T-cell (primary cell): ENCODE measurements at regions not wholly inside any gene's neighbourhood (a gene's known extent, or its start where the extent isn't known, plus 50 kb on each side); places are given as distances from the start of the nearest gene placed in this dataset.

ENCODE experiments used
- ATAC-seq, 4 experiments: fragments of 200-7000 bp in 3 of 4; fragments of 150-1000 bp in 1 of 4; cut with Tn5 transposase; replicated peaks in 1 of 4; 1 replicate in 3 of 4; 2 replicates in 1 of 4; pipeline ENCODE4 v1.10.0; 2021; ENCODE audit warnings: moderate library complexity in 3 of 4, mild to moderate bottlenecking in 2 of 4, moderate number of reproducible peaks in 1 of 4
- CTCF ChIA-PET, 2 donors: fragments of 300-600 bp; sonication (Branson Sonifier 250); formaldehyde crosslinking; loops; one replicate each; lab custom pipeline; 2022; ENCODE audit warnings: antibody characterized with exemption in 2 of 2; lab: Charles Lee
- POLR2A ChIA-PET, 2 donors: fragments of 300-600 bp; sonication (Branson Sonifier 250); formaldehyde crosslinking; loops; one replicate each; lab custom pipeline; 2022; ENCODE audit warnings: antibody characterized with exemption in 2 of 2; lab: Charles Lee
- DNase-seq, 35 experiments: peaks; one replicate each; pipeline versions ENCODE4 v3.0.0 to v3.0.0-alpha.2; 2013 to 2023
- H3K27ac ChIP-seq: one replicate; pipeline ENCODE4 v1.5.1; 2013; ENCODE audit warnings: low read length
- H3K27me3 ChIP-seq, 2 experiments: replicated peaks in 1 of 2; 1 replicate in 1 of 2; 2 replicates in 1 of 2; pipeline versions ENCODE4 v1.6.1 to v1.7.0; 2013; ENCODE audit warnings: low read length in 1 of 2, mixed read lengths in 1 of 2; ENCODE audit not compliant: control insufficient read depth in 2 of 2, insufficient read depth in 2 of 2; ENCODE audit errors: extremely low read depth in 1 of 2
- H3K36me3 ChIP-seq, 2 donors: 1 replicate in 1 of 2; 2 replicates in 1 of 2; pipeline versions ENCODE4 v1.6.1 to v1.7.0; 2013; ENCODE audit warnings: low read length in 1 of 2; ENCODE audit not compliant: control insufficient read depth in 2 of 2, insufficient read depth in 1 of 2; ENCODE audit errors: extremely low read depth in 1 of 2
- H3K4me1 ChIP-seq, 2 experiments: 1 replicate in 1 of 2; 2 replicates in 1 of 2; pipeline versions ENCODE4 v1.6.1 to v1.7.0; 2013; ENCODE audit warnings: low read length in 2 of 2, mixed read lengths in 1 of 2; ENCODE audit not compliant: insufficient read depth in 2 of 2, control insufficient read depth in 1 of 2; ENCODE audit errors: extremely low read depth in 1 of 2
- H3K4me3 ChIP-seq, 2 donors: 1 replicate in 1 of 2; 2 replicates in 1 of 2; pipeline versions ENCODE4 v1.5.1 to v1.7.0; 2013; ENCODE audit warnings: mild to moderate bottlenecking in 2 of 2, low read length in 1 of 2, moderate library complexity in 1 of 2; ENCODE audit not compliant: control insufficient read depth in 1 of 2; ENCODE audit errors: extremely low read depth in 1 of 2
- H3K9me3 ChIP-seq: 2 replicates; pipeline ENCODE4 v1.7.0; 2013
- H3K27ac Mint-ChIP-seq, 2 donors: one replicate each; pipeline ENCODE4 v1.8.0; 2020 to 2021; ENCODE audit warnings: mild to moderate bottlenecking in 2 of 2, mixed read lengths in 2 of 2
- H3K27me3 Mint-ChIP-seq, 2 donors: one replicate each; pipeline ENCODE4 v1.8.0; 2021 to 2022; ENCODE audit warnings: mixed read lengths in 2 of 2
- H3K36me3 Mint-ChIP-seq: one replicate; pipeline ENCODE4 v1.8.0; 2021; ENCODE audit warnings: mixed read lengths
- H3K4me1 Mint-ChIP-seq, 3 donors: one replicate each; pipeline ENCODE4 v1.8.0; 2020 to 2022; ENCODE audit warnings: mixed read lengths in 3 of 3, mild to moderate bottlenecking in 1 of 3
- H3K4me3 Mint-ChIP-seq, 3 donors: one replicate each; pipeline ENCODE4 v1.8.0; 2020 to 2022; ENCODE audit warnings: mild to moderate bottlenecking in 3 of 3, mixed read lengths in 3 of 3, moderate library complexity in 3 of 3
- H3K9me3 Mint-ChIP-seq, 3 donors: one replicate each; pipeline ENCODE4 v1.8.0; 2020 to 2022; ENCODE audit warnings: mixed read lengths in 3 of 3
- WGBS: methylation state at CpG from one replicate; pipeline ENCODE4 v1.1.5; 2013; ENCODE audit warnings: missing lambda C conversion rate; ENCODE audit not compliant: insufficient coverage; 5-methylcytosine and 5-hydroxymethylcytosine counted together

- CTCF ChIA-PET, result no interaction called here
- H3K36me3 Mint-ChIP-seq, result no peaks in the 10 kb centered on the region
Observed at GRCh38 chr15:62454567-62455172, 289.6 kb upstream of the C2CD4B start.

GRCh38 chr15:62455441-62455921 lies 290.4 kb upstream of the C2CD4B start:
- no peak overlapping the region for H3K27ac Mint-ChIP-seq
- H3K9me3 Mint-ChIP-seq, result no peaks in the 10 kb centered on the region
- no peaks in the 10 kb centered on the region for H3K9me3 ChIP-seq
- no peaks in the 10 kb centered on the region for H3K36me3 Mint-ChIP-seq
- DNase-seq (no peak), ATAC-seq (no peak)
- H3K4me3 ChIP-seq, result no peak overlapping the region
- H3K27me3 Mint-ChIP-seq, result no peaks in the 10 kb centered on the region
- WGBS, result 88% methylated on average over 10 of the region's 12 CpGs
- ChIA-PET POLR2A (no interaction called here), CTCF (no interaction called here)
- no peaks in the 10 kb centered on the region for H3K4me1 ChIP-seq
- no peaks in the 10 kb centered on the region for H3K4me1 Mint-ChIP-seq
- H3K27me3 ChIP-seq, result peaks cover 0 to 5% of the 10 kb centered on the region in 2 experiments
- no peak overlapping the region for H3K4me3 Mint-ChIP-seq
- H3K27ac ChIP-seq, result no peak overlapping the region
- no peaks in the 10 kb centered on the region for H3K36me3 ChIP-seq

More at GRCh38 chr15:62454567-62455172, 289.6 kb upstream of the C2CD4B start:
- H3K27ac Mint-ChIP-seq, result no peak overlapping the region
- H3K27me3 Mint-ChIP-seq, result peaks cover 0 to 4% of the 10 kb centered on the region in 2 donors
- H3K4me1 Mint-ChIP-seq, result no peaks in the 10 kb centered on the region
- Histone ChIP-seq H3K27me3 (peaks cover 0 to 5% of the 10 kb centered on the region in 2 experiments), H3K9me3 (no peaks in the 10 kb centered on the region), H3K4me3 (no peak overlapping the region), H3K36me3 (no peaks in the 10 kb centered on the region), H3K4me1 (no peaks in the 10 kb centered on the region), H3K27ac (no peak overlapping the region)
- DNase-seq, result no peak
- no peak for ATAC-seq
- POLR2A ChIA-PET, result no interaction called here
- no peak overlapping the region for H3K4me3 Mint-ChIP-seq
- H3K9me3 Mint-ChIP-seq, result no peaks in the 10 kb centered on the region
- 73% methylated on average over 2 of the region's 6 CpGs for WGBS

- Mint-ChIP-seq H3K36me3 (no peaks in the 10 kb centered on the region), H3K4me3 (no peak overlapping the region), H3K4me1 (no peaks in the 10 kb centered on the region), H3K9me3 (no peaks in the 10 kb centered on the region), H3K27ac (no peak overlapping the region), H3K27me3 (peaks cover 0 to 2% of the 10 kb centered on the region in 2 donors)
- ChIA-PET POLR2A (no interaction called here), CTCF (no interaction called here)
- Histone ChIP-seq H3K4me3 (no peak overlapping the region), H3K27ac (no peak overlapping the region), H3K9me3 (no peaks in the 10 kb centered on the region), H3K27me3 (peaks cover 0 to 2% of the 10 kb centered on the region in 2 experiments), H3K36me3 (no peaks in the 10 kb centered on the region), H3K4me1 (no peaks in the 10 kb centered on the region)
- no peak for ATAC-seq
- no peak for DNase-seq
- 83% methylated on average over 8 of the region's 11 CpGs for WGBS
Observed at GRCh38 chr15:62456011-62456920, 291.2 kb upstream of the C2CD4B start.

GRCh38 chr15:62457100-62457499 lies 292.0 kb upstream of the C2CD4B start:
- Histone ChIP-seq H3K36me3 (no peaks in the 10 kb centered on the region), H3K4me3 (no peak overlapping the region), H3K27ac (no peak overlapping the region), H3K9me3 (no peaks in the 10 kb centered on the region), H3K4me1 (no peaks in the 10 kb centered on the region), H3K27me3 (peaks cover 0 to 2% of the 10 kb centered on the region in 2 experiments)
- Mint-ChIP-seq H3K4me1 (no peaks in the 10 kb centered on the region), H3K27me3 (peaks cover 0 to 5% of the 10 kb centered on the region in 2 donors), H3K36me3 (no peaks in the 10 kb centered on the region), H3K27ac (no peak overlapping the region), H3K4me3 (no peak overlapping the region), H3K9me3 (no peaks in the 10 kb centered on the region)
- no peak for DNase-seq
- WGBS, result 75% methylated on average over 2 of the region's 6 CpGs
- POLR2A ChIA-PET, result no interaction called here
- CTCF ChIA-PET, result no interaction called here
- ATAC-seq, result no peak

GRCh38 chr15:62459875-62460274 lies 294.8 kb upstream of the C2CD4B start:
- 88% methylated on average over 4 of the region's 6 CpGs for WGBS
- H3K27ac ChIP-seq, result no peak overlapping the region
- H3K27ac Mint-ChIP-seq, result no peak overlapping the region
- no peaks in the 10 kb centered on the region for H3K9me3 ChIP-seq
- DNase-seq (no peak), ATAC-seq (no peak)
- no peak overlapping the region for H3K4me3 Mint-ChIP-seq
- CTCF ChIA-PET, result no interaction called here
- no peaks in the 10 kb centered on the region for H3K9me3 Mint-ChIP-seq
- no peak overlapping the region for H3K4me3 ChIP-seq
- peaks cover 0 to 7% of the 10 kb centered on the region in 2 experiments for H3K27me3 ChIP-seq
- POLR2A ChIA-PET, result no interaction called here
- no peaks in the 10 kb centered on the region for H3K36me3 ChIP-seq
- no peaks in the 10 kb centered on the region for H3K4me1 Mint-ChIP-seq
- H3K36me3 Mint-ChIP-seq, result no peaks in the 10 kb centered on the region
- H3K27me3 Mint-ChIP-seq, result peaks cover 2 to 7% of the 10 kb centered on the region in 2 donors
- H3K4me1 ChIP-seq, result no peaks in the 10 kb centered on the region

- no peaks in the 10 kb centered on the region for H3K4me1 ChIP-seq
- H3K4me3 ChIP-seq, result no peak overlapping the region
- H3K27me3 ChIP-seq, result peaks cover 0 to 14% of the 10 kb centered on the region in 2 experiments
- H3K36me3 ChIP-seq, result no peaks in the 10 kb centered on the region
- POLR2A ChIA-PET, result no interaction called here
- Mint-ChIP-seq H3K4me3 (no peak overlapping the region), H3K4me1 (no peaks in the 10 kb centered on the region), H3K27ac (no peak overlapping the region), H3K27me3 (peaks cover 8 to 15% of the 10 kb centered on the region in 2 donors), H3K36me3 (no peaks in the 10 kb centered on the region), H3K9me3 (no peaks in the 10 kb centered on the region)
- no peaks in the 10 kb centered on the region for H3K9me3 ChIP-seq
- CTCF ChIA-PET, result no interaction called here
- WGBS, result 88% methylated on average over 1 of the region's 1 CpG
- ATAC-seq (no peak), DNase-seq (no peak)
- no peak overlapping the region for H3K27ac ChIP-seq
Observed at GRCh38 chr15:62462268-62462667, 297.2 kb upstream of the C2CD4B start.
